Transverse colon (tissue), 3 donors: ENCODE measurements at regions not wholly inside any gene's neighbourhood (a gene's known extent, or its start where the extent isn't known, plus 50 kb on each side); places are given as distances from the start of the nearest gene placed in this dataset.
"Not testable (repeated sequence)": the region's sequence is repeated elsewhere in the genome, so short reads cannot be mapped to it uniquely, and the experiment has no call there.

Source experiments
- EP300 ChIP-seq: sonication (generic); formaldehyde crosslinking; IDR thresholded peaks from one replicate; pipeline ENCODE4 v1.6.1; 2017; ENCODE audit warnings: antibody characterized with exemption, low read depth
- POLR2A ChIP-seq: fragments of 450-650 bp; IDR thresholded peaks from one replicate; pipeline ENCODE4 v1.6.1; 2016; ENCODE audit warnings: antibody characterized with exemption, mild to moderate bottlenecking, moderate library complexity
- TF ChIP-seq, protein P1 (sequence below), 5 experiments: fragments of 200-600 bp in 3 of 5; fragments of 450-650 bp in 2 of 5; sonication (generic) in 3 of 5; IDR thresholded peaks; 1 replicate in 2 of 5; 2 replicates in 3 of 5; pipeline ENCODE4 v1.5.1; 2016 to 2017; ENCODE audit warnings: antibody characterized with exemption in 5 of 5, inconsistent platforms in 3 of 5, mild to moderate bottlenecking in 2 of 5, moderate library complexity in 1 of 5

DNA sequence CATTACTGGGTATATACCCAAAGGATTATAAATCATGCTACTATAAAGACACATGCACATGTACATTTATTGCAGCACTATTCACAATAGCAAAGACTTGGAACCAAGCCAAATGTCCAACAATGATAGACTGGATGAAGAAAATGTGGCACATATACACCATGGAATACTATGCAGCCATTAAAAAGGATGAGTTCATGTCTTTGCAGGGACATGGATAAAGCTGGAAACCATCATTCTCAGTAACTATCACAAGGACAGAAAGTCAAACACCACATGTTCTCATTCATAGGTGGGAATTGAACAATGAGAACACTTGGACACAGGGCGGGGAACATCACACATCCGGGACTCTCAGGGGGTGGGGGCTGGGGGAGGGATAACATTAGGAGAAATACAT, 959.4 kb downstream of the KCNT2 start:
- TF ChIP-seq, protein P1, sequence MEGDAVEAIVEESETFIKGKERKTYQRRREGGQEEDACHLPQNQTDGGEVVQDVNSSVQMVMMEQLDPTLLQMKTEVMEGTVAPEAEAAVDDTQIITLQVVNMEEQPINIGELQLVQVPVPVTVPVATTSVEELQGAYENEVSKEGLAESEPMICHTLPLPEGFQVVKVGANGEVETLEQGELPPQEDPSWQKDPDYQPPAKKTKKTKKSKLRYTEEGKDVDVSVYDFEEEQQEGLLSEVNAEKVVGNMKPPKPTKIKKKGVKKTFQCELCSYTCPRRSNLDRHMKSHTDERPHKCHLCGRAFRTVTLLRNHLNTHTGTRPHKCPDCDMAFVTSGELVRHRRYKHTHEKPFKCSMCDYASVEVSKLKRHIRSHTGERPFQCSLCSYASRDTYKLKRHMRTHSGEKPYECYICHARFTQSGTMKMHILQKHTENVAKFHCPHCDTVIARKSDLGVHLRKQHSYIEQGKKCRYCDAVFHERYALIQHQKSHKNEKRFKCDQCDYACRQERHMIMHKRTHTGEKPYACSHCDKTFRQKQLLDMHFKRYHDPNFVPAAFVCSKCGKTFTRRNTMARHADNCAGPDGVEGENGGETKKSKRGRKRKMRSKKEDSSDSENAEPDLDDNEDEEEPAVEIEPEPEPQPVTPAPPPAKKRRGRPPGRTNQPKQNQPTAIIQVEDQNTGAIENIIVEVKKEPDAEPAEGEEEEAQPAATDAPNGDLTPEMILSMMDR (IDR thresholded peaks at IDR 0.05): not testable (repeated sequence)
- TF ChIP-seq POLR2A, EP300: not testable (repeated sequence)
